GM23338 (cell line): ENCODE measurements at regions not wholly inside any gene's neighbourhood (a gene's known extent, or its start where the extent isn't known, plus 50 kb on each side); places are given as distances from the start of the nearest gene placed in this dataset.

ENCODE experiments used
- CREB1 ChIP-seq: fragments of 250-450 bp; sonication (Bioruptor Pico); IDR thresholded peaks from 2 replicates; pipeline ENCODE4 v1.5.0; 2020; ENCODE audit warnings: low read depth, mild to moderate bottlenecking, moderate library complexity
- EZH2 ChIP-seq: fragments of 200-600 bp; sonication (generic); IDR thresholded peaks from one replicate; pipeline ENCODE4 v1.8.0; 2017; ENCODE audit warnings: antibody characterized with exemption, mild to moderate bottlenecking, low read depth; ENCODE audit not compliant: unreplicated experiment
- EZH2phosphoT487 ChIP-seq: fragments of 200-600 bp; sonication (generic); IDR thresholded peaks from one replicate; pipeline ENCODE4 v1.8.1; 2018; ENCODE audit warnings: antibody characterized with exemption; ENCODE audit not compliant: unreplicated experiment
- JUNB ChIP-seq: IDR thresholded peaks from one replicate; pipeline ENCODE4 v1.6.1; 2016; ENCODE audit warnings: antibody characterized with exemption; ENCODE audit not compliant: unreplicated experiment
- NANOG ChIP-seq: IDR thresholded peaks from 2 replicates; pipeline ENCODE4 v1.6.1; 2016; ENCODE audit warnings: antibody characterized with exemption, borderline replicate concordance
- POLR2AphosphoS5 ChIP-seq: IDR thresholded peaks from 2 replicates; pipeline ENCODE4 v1.6.1; 2016; ENCODE audit warnings: antibody characterized with exemption, low read depth
- STAT1 ChIP-seq: IDR thresholded peaks from one replicate; pipeline ENCODE4 v1.6.1; 2016; ENCODE audit warnings: antibody characterized with exemption; ENCODE audit not compliant: unreplicated experiment
- ZNF331 ChIP-seq: fragments of 250-450 bp; sonication (Bioruptor Pico); IDR thresholded peaks from 2 replicates; pipeline ENCODE4 v1.5.0; 2020; ENCODE audit warnings: low read depth, mild to moderate bottlenecking, moderate library complexity
- TF ChIP-seq, protein P1 (sequence below), 2 experiments: fragments of 200-600 bp in 1 of 2; sonication (generic) in 1 of 2; conservative IDR thresholded peaks; 2 replicates each; pipeline versions ENCODE4 v1.5.1 to v1.6.1; 2016 to 2017; ENCODE audit warnings: antibody characterized with exemption in 2 of 2, low read depth in 2 of 2, mild to moderate bottlenecking in 2 of 2, moderate library complexity in 1 of 2
- TF ChIP-seq, protein P2 (sequence below): IDR thresholded peaks from one replicate; pipeline ENCODE4 v1.6.1; 2018; ENCODE audit warnings: antibody characterized with exemption; ENCODE audit not compliant: unreplicated experiment
- TF ChIP-seq, protein P3 (sequence below): IDR thresholded peaks from 2 replicates; pipeline ENCODE4 v1.6.1; 2016; ENCODE audit warnings: antibody characterized with exemption

DNA sequence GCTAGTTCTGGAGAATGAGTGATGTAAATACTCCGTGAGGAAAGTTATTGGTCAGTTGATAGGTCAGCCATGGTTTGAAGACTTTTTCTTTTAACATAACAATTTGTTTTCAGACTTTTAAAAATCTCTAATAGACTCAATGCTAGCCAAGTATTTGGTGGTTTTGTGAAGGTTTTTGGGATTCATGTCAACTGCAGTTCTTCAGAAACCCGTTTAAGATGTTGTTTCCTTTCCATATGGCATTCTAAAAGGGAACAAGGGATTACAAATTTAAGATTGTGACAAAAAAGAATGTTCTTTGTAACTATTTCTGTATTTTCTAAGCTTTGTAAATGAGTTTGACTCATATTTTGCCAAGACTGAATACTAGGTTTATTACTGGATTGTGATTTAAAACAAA, 281.7 kb upstream of the COL8A1 start:
- TF ChIP-seq, protein P1, sequence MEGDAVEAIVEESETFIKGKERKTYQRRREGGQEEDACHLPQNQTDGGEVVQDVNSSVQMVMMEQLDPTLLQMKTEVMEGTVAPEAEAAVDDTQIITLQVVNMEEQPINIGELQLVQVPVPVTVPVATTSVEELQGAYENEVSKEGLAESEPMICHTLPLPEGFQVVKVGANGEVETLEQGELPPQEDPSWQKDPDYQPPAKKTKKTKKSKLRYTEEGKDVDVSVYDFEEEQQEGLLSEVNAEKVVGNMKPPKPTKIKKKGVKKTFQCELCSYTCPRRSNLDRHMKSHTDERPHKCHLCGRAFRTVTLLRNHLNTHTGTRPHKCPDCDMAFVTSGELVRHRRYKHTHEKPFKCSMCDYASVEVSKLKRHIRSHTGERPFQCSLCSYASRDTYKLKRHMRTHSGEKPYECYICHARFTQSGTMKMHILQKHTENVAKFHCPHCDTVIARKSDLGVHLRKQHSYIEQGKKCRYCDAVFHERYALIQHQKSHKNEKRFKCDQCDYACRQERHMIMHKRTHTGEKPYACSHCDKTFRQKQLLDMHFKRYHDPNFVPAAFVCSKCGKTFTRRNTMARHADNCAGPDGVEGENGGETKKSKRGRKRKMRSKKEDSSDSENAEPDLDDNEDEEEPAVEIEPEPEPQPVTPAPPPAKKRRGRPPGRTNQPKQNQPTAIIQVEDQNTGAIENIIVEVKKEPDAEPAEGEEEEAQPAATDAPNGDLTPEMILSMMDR (conservative IDR thresholded peaks at IDR 0.05; ENCODE audit: low read depth in 2 of 2): no peak
- TF ChIP-seq POLR2AphosphoS5: no peak
- no peak for TF ChIP-seq ZNF331
- TF ChIP-seq CREB1 (CRISPR knock-in tag): no peak
- no peak for TF ChIP-seq EZH2
- TF ChIP-seq NANOG: no peak
- no peak for TF ChIP-seq EZH2phosphoT487
- TF ChIP-seq, protein P2, sequence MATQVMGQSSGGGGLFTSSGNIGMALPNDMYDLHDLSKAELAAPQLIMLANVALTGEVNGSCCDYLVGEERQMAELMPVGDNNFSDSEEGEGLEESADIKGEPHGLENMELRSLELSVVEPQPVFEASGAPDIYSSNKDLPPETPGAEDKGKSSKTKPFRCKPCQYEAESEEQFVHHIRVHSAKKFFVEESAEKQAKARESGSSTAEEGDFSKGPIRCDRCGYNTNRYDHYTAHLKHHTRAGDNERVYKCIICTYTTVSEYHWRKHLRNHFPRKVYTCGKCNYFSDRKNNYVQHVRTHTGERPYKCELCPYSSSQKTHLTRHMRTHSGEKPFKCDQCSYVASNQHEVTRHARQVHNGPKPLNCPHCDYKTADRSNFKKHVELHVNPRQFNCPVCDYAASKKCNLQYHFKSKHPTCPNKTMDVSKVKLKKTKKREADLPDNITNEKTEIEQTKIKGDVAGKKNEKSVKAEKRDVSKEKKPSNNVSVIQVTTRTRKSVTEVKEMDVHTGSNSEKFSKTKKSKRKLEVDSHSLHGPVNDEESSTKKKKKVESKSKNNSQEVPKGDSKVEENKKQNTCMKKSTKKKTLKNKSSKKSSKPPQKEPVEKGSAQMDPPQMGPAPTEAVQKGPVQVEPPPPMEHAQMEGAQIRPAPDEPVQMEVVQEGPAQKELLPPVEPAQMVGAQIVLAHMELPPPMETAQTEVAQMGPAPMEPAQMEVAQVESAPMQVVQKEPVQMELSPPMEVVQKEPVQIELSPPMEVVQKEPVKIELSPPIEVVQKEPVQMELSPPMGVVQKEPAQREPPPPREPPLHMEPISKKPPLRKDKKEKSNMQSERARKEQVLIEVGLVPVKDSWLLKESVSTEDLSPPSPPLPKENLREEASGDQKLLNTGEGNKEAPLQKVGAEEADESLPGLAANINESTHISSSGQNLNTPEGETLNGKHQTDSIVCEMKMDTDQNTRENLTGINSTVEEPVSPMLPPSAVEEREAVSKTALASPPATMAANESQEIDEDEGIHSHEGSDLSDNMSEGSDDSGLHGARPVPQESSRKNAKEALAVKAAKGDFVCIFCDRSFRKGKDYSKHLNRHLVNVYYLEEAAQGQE: no peak
- no peak for TF ChIP-seq JUNB
- no peak for TF ChIP-seq STAT1
- TF ChIP-seq, protein P3, sequence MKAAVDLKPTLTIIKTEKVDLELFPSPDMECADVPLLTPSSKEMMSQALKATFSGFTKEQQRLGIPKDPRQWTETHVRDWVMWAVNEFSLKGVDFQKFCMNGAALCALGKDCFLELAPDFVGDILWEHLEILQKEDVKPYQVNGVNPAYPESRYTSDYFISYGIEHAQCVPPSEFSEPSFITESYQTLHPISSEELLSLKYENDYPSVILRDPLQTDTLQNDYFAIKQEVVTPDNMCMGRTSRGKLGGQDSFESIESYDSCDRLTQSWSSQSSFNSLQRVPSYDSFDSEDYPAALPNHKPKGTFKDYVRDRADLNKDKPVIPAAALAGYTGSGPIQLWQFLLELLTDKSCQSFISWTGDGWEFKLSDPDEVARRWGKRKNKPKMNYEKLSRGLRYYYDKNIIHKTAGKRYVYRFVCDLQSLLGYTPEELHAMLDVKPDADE: no peak
